ENCODE measurements at regions not wholly inside any gene's neighbourhood (a gene's known extent, or its start where the extent isn't known, plus 50 kb on each side); places are given as distances from the start of the nearest gene placed in this dataset.

GRCh38 chr4:162498168-162498567 lies 334.4 kb upstream of the FSTL5 start (continued):
- TF ChIP-seq ZNF462 (CRISPR knock-in tag; IDR thresholded peaks at IDR 0.05) = no peak
- TF ChIP-seq CREB1 (CRISPR knock-in tag; IDR thresholded peaks at IDR 0.05; ENCODE audit: low read depth) = no peak
- no peak for TF ChIP-seq NANOG (IDR thresholded peaks at IDR 0.05; ENCODE audit: borderline replicate concordance)
- no peak for TF ChIP-seq EZH2 (IDR thresholded peaks at IDR 0.05; ENCODE audit: low read depth, unreplicated experiment)
- no peak for TF ChIP-seq ZNF114 (CRISPR knock-in tag; IDR thresholded peaks at IDR 0.05)

GRCh38 chr4:162497564-162498167 lies 333.9 kb upstream of the FSTL5 start:
- H3K27me3 Mint-ChIP-seq (ENCODE audit: insufficient read depth, low read depth, poor library complexity) = no peaks in the 10 kb centered on the region
- no peak overlapping the region for H2AFZ ChIP-seq
- H3K4me3 ChIP-seq = no peak overlapping the region
- H4K20me1 ChIP-seq (replicated peaks; ENCODE audit: insufficient read depth) = no peaks in the 10 kb centered on the region
- TF ChIP-seq ZNF331 (CRISPR knock-in tag; IDR thresholded peaks at IDR 0.05; ENCODE audit: low read depth) (no peak), POLR2AphosphoS5 (IDR thresholded peaks at IDR 0.05; ENCODE audit: low read depth) (no peak), ZNF114 (CRISPR knock-in tag; IDR thresholded peaks at IDR 0.05) (no peak), CTCF (conservative IDR thresholded peaks at IDR 0.05; ENCODE audit: low read depth in 2 of 2) (peak; percentile 87 to 91)
- no peaks in the 10 kb centered on the region for H3F3A ChIP-seq (replicated peaks; ENCODE audit: low read depth)
- no peaks in the 10 kb centered on the region for H3K79me2 ChIP-seq (replicated peaks; ENCODE audit: insufficient read depth)
- no peaks in the 10 kb centered on the region for H3K36me3 ChIP-seq (ENCODE audit: insufficient read depth)
- ATAC-seq (no peak; the same call in 2 of the 3 replicates), DNase-seq (ENCODE audit: low spot score) (peak; percentile 54)
- H3K27ac Mint-ChIP-seq = no peak overlapping the region
- H3K4me1 Mint-ChIP-seq = no peaks in the 10 kb centered on the region
- no peaks in the 10 kb centered on the region for H3K4me1 ChIP-seq (ENCODE audit: insufficient read depth)
- no peaks in the 10 kb centered on the region for H3K9me2 ChIP-seq (ENCODE audit: insufficient read depth)
- no peak overlapping the region for H3K27ac ChIP-seq (ENCODE audit: low read depth)
- H3K36me3 Mint-ChIP-seq (ENCODE audit: low read depth) = no peaks in the 10 kb centered on the region
- no peaks in the 10 kb centered on the region for H3K27me3 ChIP-seq (ENCODE audit: insufficient read depth)
- H3K9me3 Mint-ChIP-seq = peaks cover 2% of the 10 kb centered on the region; the same call in 2 of the 3 replicates
- H3K4me2 ChIP-seq = no peak overlapping the region
- no peak overlapping the region for H3K4me3 Mint-ChIP-seq
